A673 (cell line): ENCODE measurements at regions not wholly inside any gene's neighbourhood (a gene's known extent, or its start where the extent isn't known, plus 50 kb on each side); places are given as distances from the start of the nearest gene placed in this dataset.

Experiments
- EZH2 ChIP-seq: fragments of 200-600 bp; sonication (generic); IDR thresholded peaks from 2 replicates; pipeline ENCODE4 v1.6.1; 2017; ENCODE audit warnings: borderline replicate concordance, low read depth, mild to moderate bottlenecking, mixed read lengths, antibody characterized with exemption, low read length; ENCODE audit not compliant: poor library complexity, severe bottlenecking
- TF ChIP-seq, protein P1 (sequence below): fragments of 300-800, 200-600 bp; sonication (generic); conservative IDR thresholded peaks from 2 replicates; pipeline ENCODE4 v1.5.1; 2017; ENCODE audit warnings: low read depth, mild to moderate bottlenecking, antibody characterized with exemption, low read length, moderate library complexity, mixed read lengths

DNA sequence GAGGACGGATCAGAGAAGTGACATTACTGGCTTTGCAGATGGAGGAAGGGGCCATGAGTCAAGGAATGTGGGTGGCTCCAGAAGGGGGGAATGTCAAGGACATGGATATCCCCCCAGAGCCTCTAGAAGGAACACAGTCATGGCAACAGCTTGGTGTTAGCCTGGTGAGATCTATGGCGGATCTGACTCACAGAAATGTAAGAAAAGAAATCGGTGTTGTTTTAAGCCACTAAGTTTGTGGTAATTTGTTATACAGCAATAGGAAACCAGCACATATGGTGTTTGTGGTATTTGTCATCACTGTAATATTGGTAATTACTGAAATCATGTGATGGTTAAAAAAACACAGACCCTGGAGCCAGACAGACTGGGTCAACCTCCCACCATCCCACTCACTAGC lies 236.2 kb downstream of the SETD4 start:
- no peak for TF ChIP-seq EZH2
- TF ChIP-seq, protein P1, sequence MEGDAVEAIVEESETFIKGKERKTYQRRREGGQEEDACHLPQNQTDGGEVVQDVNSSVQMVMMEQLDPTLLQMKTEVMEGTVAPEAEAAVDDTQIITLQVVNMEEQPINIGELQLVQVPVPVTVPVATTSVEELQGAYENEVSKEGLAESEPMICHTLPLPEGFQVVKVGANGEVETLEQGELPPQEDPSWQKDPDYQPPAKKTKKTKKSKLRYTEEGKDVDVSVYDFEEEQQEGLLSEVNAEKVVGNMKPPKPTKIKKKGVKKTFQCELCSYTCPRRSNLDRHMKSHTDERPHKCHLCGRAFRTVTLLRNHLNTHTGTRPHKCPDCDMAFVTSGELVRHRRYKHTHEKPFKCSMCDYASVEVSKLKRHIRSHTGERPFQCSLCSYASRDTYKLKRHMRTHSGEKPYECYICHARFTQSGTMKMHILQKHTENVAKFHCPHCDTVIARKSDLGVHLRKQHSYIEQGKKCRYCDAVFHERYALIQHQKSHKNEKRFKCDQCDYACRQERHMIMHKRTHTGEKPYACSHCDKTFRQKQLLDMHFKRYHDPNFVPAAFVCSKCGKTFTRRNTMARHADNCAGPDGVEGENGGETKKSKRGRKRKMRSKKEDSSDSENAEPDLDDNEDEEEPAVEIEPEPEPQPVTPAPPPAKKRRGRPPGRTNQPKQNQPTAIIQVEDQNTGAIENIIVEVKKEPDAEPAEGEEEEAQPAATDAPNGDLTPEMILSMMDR: no peak
